ENCODE measurements at regions not wholly inside any gene's neighbourhood (a gene's known extent, or its start where the extent isn't known, plus 50 kb on each side); places are given as distances from the start of the nearest gene placed in this dataset.

DNA sequence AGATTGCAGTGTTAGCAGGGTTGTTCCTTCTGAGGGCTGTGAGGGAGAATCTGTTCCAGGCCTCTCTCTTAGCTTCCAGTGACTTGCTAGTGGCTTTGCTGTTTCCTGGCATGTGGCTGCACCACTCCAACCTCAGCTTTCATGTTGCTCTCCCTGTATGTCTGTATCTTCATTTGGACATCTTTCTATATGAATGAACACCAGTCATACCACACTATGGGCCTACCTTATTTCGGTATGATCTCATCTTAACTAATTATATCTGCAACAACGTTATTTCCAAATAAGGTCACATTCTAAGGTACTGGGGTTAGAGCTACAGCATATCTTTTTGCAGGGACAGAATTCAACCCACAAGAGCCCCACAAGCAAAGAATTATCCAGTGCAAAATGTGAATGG, 356.7 kb upstream of the UMPS start:
- no peak overlapping the region for H3K4me3 ChIP-seq (ENCODE audit: low read depth, low read length)
- no peak for DNase-seq (ENCODE audit: low read depth in 4 of 6, low spot score in 6 of 6)
- H3K27ac ChIP-seq (ENCODE audit: low read depth, low read length), result no peak overlapping the region
- peaks cover 2% of the 10 kb centered on the region for H3K36me3 ChIP-seq (ENCODE audit: control insufficient read depth, insufficient read depth, low read length)
- no peaks in the 10 kb centered on the region for H3K4me1 ChIP-seq (ENCODE audit: control insufficient read depth, insufficient read depth, low read length)
- no peaks in the 10 kb centered on the region for H3K9me3 ChIP-seq (ENCODE audit: control insufficient read depth, insufficient read depth, low read length)
- no CpG with 5 or more reads among the region's 2 CpGs for WGBS (ENCODE audit: insufficient coverage)
- no peaks in the 10 kb centered on the region for H3K27me3 ChIP-seq (ENCODE audit: control insufficient read depth, insufficient read depth, low read length)

DNA sequence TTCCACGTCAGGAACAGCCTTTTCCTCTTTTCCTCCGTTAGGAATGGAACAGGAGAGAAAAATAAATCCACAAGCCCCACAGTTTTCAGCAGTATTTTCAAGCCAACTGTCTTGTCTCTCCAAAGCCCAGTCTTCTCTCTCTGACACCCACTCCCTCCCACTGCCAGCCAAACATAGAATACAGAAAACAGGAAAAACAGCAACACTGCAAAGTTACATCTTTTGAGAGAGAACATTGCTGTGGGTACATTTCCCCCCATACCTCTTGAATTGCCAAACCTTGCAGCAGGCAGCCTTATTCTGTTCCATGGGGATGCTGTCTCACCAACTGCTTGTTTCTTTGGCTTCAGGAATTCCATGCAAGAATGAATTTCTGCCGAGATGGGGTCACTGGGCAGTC, 355.7 kb upstream of the UMPS start:
- no peaks in the 10 kb centered on the region for H3K9me3 ChIP-seq (ENCODE audit: control insufficient read depth, insufficient read depth, low read length)
- no peak overlapping the region for H3K27ac ChIP-seq (ENCODE audit: low read depth, low read length)
- no peaks in the 10 kb centered on the region for H3K27me3 ChIP-seq (ENCODE audit: control insufficient read depth, insufficient read depth, low read length)
- H3K36me3 ChIP-seq (ENCODE audit: control insufficient read depth, insufficient read depth, low read length), result no peaks in the 10 kb centered on the region
- H3K4me1 ChIP-seq (ENCODE audit: control insufficient read depth, insufficient read depth, low read length), result no peaks in the 10 kb centered on the region
- no peak overlapping the region for H3K4me3 ChIP-seq (ENCODE audit: low read depth, low read length)
- no peak for DNase-seq (ENCODE audit: low read depth in 4 of 6, low spot score in 6 of 6)
- WGBS (ENCODE audit: insufficient coverage), result 85% methylated on average over 2 of the region's 3 CpGs

DNA sequence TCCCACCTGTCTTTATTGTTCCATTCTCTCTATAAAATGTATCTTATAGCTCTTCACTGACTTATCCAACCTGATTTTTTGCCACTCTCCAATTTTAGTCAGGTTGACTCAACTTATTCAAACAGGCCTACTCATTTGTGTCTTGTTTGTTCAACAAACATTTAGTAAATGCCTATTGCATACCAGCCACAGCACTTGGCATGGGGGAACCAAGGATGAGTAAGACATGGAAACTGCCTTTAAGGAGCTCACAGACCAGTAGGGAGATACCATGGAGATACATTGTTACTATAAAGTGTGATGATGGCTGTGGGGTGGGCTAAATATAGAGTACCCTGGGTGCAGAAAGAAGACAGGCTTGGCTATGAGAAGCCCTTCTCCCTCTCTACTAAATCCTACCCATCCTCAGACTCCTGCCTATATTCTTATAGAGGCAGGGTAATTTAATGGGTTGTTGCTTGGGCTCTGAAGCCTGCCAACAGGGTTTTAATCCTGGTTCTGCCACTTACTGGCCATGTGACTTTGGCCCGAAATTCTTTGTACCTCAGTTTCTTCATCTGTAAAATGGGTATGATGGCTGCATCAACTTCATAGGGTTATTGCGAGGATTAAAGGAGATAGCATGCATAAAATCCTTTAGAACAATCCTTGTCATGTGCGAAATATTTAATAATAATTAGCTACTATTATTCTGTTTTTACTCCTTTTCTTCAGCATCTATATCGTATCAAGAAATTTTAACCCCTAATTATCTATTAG, 348.5 kb upstream of the UMPS start:
- no peak for DNase-seq (ENCODE audit: low read depth in 4 of 6, low spot score in 6 of 6)
- H3K4me3 ChIP-seq (ENCODE audit: low read depth, low read length), result no peak overlapping the region
- H3K36me3 ChIP-seq (ENCODE audit: control insufficient read depth, insufficient read depth, low read length), result peaks cover 6% of the 10 kb centered on the region
- no peaks in the 10 kb centered on the region for H3K9me3 ChIP-seq (ENCODE audit: control insufficient read depth, insufficient read depth, low read length)
- H3K27me3 ChIP-seq (ENCODE audit: control insufficient read depth, insufficient read depth, low read length), result no peaks in the 10 kb centered on the region
- H3K4me1 ChIP-seq (ENCODE audit: control insufficient read depth, insufficient read depth, low read length), result peaks cover 12% of the 10 kb centered on the region
- no peak overlapping the region for H3K27ac ChIP-seq (ENCODE audit: low read depth, low read length)
- no CpG with 5 or more reads among the region's 4 CpGs for WGBS (ENCODE audit: insufficient coverage)

DNA sequence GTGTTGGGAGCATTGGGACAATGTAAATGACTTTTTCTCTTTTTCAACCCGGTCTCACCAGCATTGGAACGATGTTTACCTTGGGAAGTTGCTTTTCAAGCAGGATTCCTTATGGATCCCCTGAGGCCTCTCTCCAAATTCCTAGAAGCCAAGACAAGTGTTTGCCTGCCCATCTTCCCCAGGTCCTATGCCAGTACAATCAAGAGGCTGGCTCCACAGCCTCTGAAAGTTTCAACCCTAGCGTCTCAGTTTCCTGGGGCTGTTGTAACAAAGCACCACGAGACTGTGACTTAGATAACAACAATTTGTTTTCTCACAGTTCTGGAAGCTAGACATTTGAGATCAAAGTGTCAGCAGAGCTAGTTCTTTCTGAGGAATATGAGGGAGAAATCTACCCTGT, 347.2 kb upstream of the UMPS start:
- no peaks in the 10 kb centered on the region for H3K9me3 ChIP-seq (ENCODE audit: control insufficient read depth, insufficient read depth, low read length)
- no peak overlapping the region for H3K4me3 ChIP-seq (ENCODE audit: low read depth, low read length)
- 54% methylated on average over 2 of the region's 4 CpGs for WGBS (ENCODE audit: insufficient coverage)
- DNase-seq (ENCODE audit: low read depth in 4 of 6, low spot score in 6 of 6), result peak in 1 of 6 donors; percentile 51
- H3K4me1 ChIP-seq (ENCODE audit: control insufficient read depth, insufficient read depth, low read length), result peaks cover 12% of the 10 kb centered on the region
- H3K36me3 ChIP-seq (ENCODE audit: control insufficient read depth, insufficient read depth, low read length), result peaks cover 6% of the 10 kb centered on the region
- no peak overlapping the region for H3K27ac ChIP-seq (ENCODE audit: low read depth, low read length)
- no peaks in the 10 kb centered on the region for H3K27me3 ChIP-seq (ENCODE audit: control insufficient read depth, insufficient read depth, low read length)

DNA sequence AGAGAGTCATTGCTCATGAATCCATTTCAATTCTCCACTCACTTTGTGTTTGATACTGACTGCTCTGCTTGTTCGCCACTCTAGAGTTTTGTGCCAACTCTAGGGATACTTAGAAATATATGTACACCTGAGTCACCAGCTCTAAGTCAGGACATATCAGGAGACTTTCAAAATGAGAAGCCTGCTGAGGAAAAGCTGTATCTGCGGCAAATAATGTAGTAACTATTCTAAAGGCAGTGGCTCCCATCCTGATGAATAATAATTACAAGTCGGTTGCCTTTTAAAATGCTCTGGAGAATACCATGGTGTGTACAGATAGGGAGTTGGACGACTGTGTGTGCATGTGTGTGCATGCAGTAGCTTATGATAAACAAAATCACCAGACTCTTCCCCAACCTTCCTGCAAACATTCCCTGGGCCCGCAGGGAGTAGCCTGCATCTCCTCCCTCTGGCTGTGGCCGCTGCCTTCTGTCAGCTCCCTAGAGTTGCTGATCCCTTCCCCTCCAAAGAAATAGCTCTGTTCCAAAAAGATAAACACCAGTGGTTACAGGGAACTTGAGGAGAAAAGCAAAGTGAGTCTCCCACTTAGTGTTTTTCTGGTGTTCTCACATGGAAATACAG, 346.3 kb upstream of the UMPS start:
- Histone ChIP-seq H3K4me1 (ENCODE audit: control insufficient read depth, insufficient read depth, low read length) (peaks cover 12% of the 10 kb centered on the region), H3K36me3 (ENCODE audit: control insufficient read depth, insufficient read depth, low read length) (peaks cover 6% of the 10 kb centered on the region), H3K9me3 (ENCODE audit: control insufficient read depth, insufficient read depth, low read length) (no peaks in the 10 kb centered on the region), H3K27ac (ENCODE audit: low read depth, low read length) (peak overlapping the region; percentile 6), H3K4me3 (ENCODE audit: low read depth, low read length) (no peak overlapping the region), H3K27me3 (ENCODE audit: control insufficient read depth, insufficient read depth, low read length) (no peaks in the 10 kb centered on the region)
- WGBS (ENCODE audit: insufficient coverage), result 80% methylated on average over 1 of the region's 6 CpGs
- peak in 2 of 6 donors; percentile 16 to 45 for DNase-seq (ENCODE audit: low read depth in 4 of 6, low spot score in 6 of 6)

DNA sequence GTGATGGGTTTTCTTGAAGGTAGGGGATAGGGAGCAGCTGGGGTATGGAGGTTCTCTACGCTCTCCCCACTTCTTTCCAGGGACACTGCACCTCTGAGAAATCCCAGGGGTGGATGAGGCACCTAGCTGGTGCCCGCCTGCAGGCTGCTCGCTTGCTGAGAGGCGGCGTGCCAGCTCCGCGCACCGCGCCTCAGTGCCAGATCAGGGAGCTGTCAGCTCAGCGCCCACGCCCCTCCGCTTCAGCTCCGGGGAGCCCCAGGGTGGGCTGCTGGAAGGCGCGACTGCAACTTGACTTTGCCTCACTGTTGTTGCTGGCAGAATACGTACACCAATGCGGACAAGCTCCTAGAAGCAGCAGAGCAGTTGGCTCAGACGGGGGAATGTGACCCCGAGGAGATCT, 345.7 kb upstream of the UMPS start:
- 74% methylated on average over 18 of the region's 19 CpGs for WGBS (ENCODE audit: insufficient coverage)
- Histone ChIP-seq H3K9me3 (ENCODE audit: control insufficient read depth, insufficient read depth, low read length) (no peaks in the 10 kb centered on the region), H3K36me3 (ENCODE audit: control insufficient read depth, insufficient read depth, low read length) (peaks cover 6% of the 10 kb centered on the region), H3K4me1 (ENCODE audit: control insufficient read depth, insufficient read depth, low read length) (peaks cover 12% of the 10 kb centered on the region), H3K27me3 (ENCODE audit: control insufficient read depth, insufficient read depth, low read length) (no peaks in the 10 kb centered on the region), H3K27ac (ENCODE audit: low read depth, low read length) (peak overlapping the region; percentile 6), H3K4me3 (ENCODE audit: low read depth, low read length) (no peak overlapping the region)
- peak in 2 of 6 donors; percentile 15 to 67 for DNase-seq (ENCODE audit: low read depth in 4 of 6, low spot score in 6 of 6)

DNA sequence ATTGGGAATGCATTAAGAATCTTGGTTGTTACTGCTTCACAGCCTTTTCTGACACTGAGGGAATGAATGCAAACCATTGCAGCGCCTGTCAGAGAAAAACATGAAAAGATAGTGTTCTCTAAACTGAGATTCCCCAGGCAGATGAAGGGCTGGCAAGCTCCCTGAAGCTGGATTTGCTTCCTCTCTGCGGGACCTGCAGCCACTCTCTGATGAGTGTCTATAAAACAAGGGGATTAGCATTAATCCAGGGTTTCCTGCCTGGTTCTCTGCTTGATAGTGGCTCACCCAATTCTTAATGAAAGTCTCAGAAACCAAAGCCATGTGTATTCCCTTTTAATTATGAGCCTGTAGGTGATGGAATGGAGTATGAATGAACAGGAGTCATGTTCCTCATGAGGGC, 344.3 kb upstream of the UMPS start:
- H3K27me3 ChIP-seq (ENCODE audit: control insufficient read depth, insufficient read depth, low read length), result no peaks in the 10 kb centered on the region
- H3K4me1 ChIP-seq (ENCODE audit: control insufficient read depth, insufficient read depth, low read length), result peaks cover 12% of the 10 kb centered on the region
- H3K4me3 ChIP-seq (ENCODE audit: low read depth, low read length), result no peak overlapping the region
- DNase-seq (ENCODE audit: low read depth in 4 of 6, low spot score in 6 of 6), result peak in 1 of 6 donors; percentile 47
- peaks cover 6% of the 10 kb centered on the region for H3K36me3 ChIP-seq (ENCODE audit: control insufficient read depth, insufficient read depth, low read length)
- WGBS (ENCODE audit: insufficient coverage), result 40% methylated on average over 2 of the region's 2 CpGs
- H3K27ac ChIP-seq (ENCODE audit: low read depth, low read length), result no peak overlapping the region
- H3K9me3 ChIP-seq (ENCODE audit: control insufficient read depth, insufficient read depth, low read length), result no peaks in the 10 kb centered on the region

DNA sequence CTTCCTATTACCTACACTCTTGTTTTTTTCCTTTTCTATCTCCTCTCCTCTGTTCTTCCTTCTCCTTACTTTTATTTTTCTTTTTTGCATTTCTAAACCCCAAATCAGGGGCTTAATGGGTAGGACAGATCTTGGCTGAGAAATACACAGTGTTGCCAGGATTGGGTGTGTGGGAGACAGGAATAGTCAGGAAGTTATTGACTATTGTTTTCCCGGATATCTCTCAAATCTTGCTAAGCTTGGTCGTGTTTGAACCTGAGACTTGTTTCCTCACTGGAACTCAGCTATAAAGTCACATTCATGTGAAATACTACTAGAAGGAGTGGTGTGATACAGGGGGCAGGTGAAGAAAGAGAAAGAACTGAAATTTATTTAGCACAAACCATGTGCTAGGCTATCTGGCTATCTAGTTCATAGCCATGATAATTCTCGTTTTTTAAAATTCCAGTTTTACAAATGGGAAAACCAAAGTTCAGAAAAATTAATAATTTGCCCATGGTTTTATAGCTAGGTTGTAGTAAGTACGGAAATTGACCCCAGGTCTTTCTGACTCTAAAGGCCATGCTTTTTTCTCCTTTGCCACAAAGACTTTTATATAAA, 343.2 kb upstream of the UMPS start:
- Histone ChIP-seq H3K27me3 (ENCODE audit: control insufficient read depth, insufficient read depth, low read length) (no peaks in the 10 kb centered on the region), H3K4me3 (ENCODE audit: low read depth, low read length) (no peak overlapping the region), H3K4me1 (ENCODE audit: control insufficient read depth, insufficient read depth, low read length) (peaks cover 12% of the 10 kb centered on the region), H3K27ac (ENCODE audit: low read depth, low read length) (no peak overlapping the region), H3K36me3 (ENCODE audit: control insufficient read depth, insufficient read depth, low read length) (peaks cover 6% of the 10 kb centered on the region), H3K9me3 (ENCODE audit: control insufficient read depth, insufficient read depth, low read length) (no peaks in the 10 kb centered on the region)
- WGBS (ENCODE audit: insufficient coverage), result 56% methylated on average over 2 of the region's 4 CpGs
- DNase-seq (ENCODE audit: low read depth in 4 of 6, low spot score in 6 of 6), result no peak

DNA sequence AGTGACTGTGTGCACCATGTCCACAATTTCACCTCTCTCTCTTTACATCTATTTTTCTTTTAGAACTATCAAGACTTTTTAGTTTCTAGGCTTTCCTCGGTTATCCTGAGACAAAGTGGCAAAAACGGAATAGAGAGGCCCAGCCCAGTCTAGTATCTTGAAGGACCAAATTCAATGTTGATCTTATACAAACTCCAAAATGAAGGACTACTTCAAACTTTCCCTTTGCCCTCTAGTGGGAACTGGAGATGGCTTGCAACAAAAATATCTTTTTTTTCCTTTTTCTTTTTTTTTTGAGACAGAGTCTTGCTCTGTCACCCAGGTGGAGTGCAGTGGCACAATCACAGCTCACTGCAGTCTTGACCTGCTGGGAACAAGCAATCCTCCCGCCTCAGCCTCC, 338.5 kb upstream of the UMPS start:
- Histone ChIP-seq H3K36me3 (ENCODE audit: control insufficient read depth, insufficient read depth, low read length) (no peaks in the 10 kb centered on the region), H3K9me3 (ENCODE audit: control insufficient read depth, insufficient read depth, low read length) (no peaks in the 10 kb centered on the region), H3K27ac (ENCODE audit: low read depth, low read length) (no peak overlapping the region), H3K4me3 (ENCODE audit: low read depth, low read length) (no peak overlapping the region), H3K4me1 (ENCODE audit: control insufficient read depth, insufficient read depth, low read length) (no peaks in the 10 kb centered on the region), H3K27me3 (ENCODE audit: control insufficient read depth, insufficient read depth, low read length) (no peaks in the 10 kb centered on the region)
- no peak for DNase-seq (ENCODE audit: low read depth in 4 of 6, low spot score in 6 of 6)
- 100% methylated on average over 2 of the region's 3 CpGs for WGBS (ENCODE audit: insufficient coverage)

DNA sequence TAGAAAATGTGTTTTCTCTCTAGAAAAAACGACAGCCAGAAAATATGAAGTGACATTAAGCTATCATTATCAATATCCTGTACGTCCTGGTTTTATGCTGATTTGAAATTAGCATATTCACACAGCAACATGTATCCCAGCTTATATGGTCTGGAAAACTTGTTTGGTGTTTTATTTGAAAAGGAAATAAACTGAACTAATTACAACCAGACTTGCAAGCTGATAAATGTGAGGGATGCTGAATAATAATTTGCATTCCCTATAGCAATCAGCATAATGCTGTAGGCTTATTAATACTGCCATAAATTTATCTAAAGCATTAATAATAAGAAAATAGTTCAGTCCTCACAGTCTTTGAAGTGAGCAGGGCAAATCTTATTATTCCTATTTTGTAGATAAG, 336.9 kb upstream of the UMPS start:
- no peak overlapping the region for H3K4me3 ChIP-seq (ENCODE audit: low read depth, low read length)
- no peaks in the 10 kb centered on the region for H3K36me3 ChIP-seq (ENCODE audit: control insufficient read depth, insufficient read depth, low read length)
- H3K9me3 ChIP-seq (ENCODE audit: control insufficient read depth, insufficient read depth, low read length), result no peaks in the 10 kb centered on the region
- no peak overlapping the region for H3K27ac ChIP-seq (ENCODE audit: low read depth, low read length)
- no peaks in the 10 kb centered on the region for H3K4me1 ChIP-seq (ENCODE audit: control insufficient read depth, insufficient read depth, low read length)
- DNase-seq (ENCODE audit: low read depth in 4 of 6, low spot score in 6 of 6), result no peak
- no peaks in the 10 kb centered on the region for H3K27me3 ChIP-seq (ENCODE audit: control insufficient read depth, insufficient read depth, low read length)
- WGBS (ENCODE audit: insufficient coverage), result no CpG with 5 or more reads among the region's 2 CpGs
